ENCODE measurements at regions not wholly inside any gene's neighbourhood (a gene's known extent, or its start where the extent isn't known, plus 50 kb on each side); places are given as distances from the start of the nearest gene placed in this dataset.

GRCh38 chr14:66114071-66114470, 372.1 kb upstream of the CCDC196 start:
- TF ChIP-seq POLR2A (IDR thresholded peaks at IDR 0.05; ENCODE audit: low read length), result no peak
- no peak for TF ChIP-seq GATA1 (IDR thresholded peaks at IDR 0.05; ENCODE audit: low read depth, low read length)

Data from erythroblast (primary cell).